D721Med (cell line): ENCODE measurements at regions not wholly inside any gene's neighbourhood (a gene's known extent, or its start where the extent isn't known, plus 50 kb on each side); places are given as distances from the start of the nearest gene placed in this dataset.

ENCODE experiments used
- DNase-seq: peaks from one replicate; pipeline ENCODE4 v3.0.0; 2011; ENCODE audit warnings: low spot score; ENCODE audit not compliant: insufficient read length
- FAIRE-seq: peaks from 2 replicates; lab custom pipeline; 2011; peaks lifted over from hg19 to GRCh38; lab: Jason Lieb, UNC
- TF ChIP-seq, protein P1 (sequence below): IDR thresholded peaks from 2 replicates; pipeline ENCODE4 v1.5.1; 2012; ENCODE audit warnings: mild to moderate bottlenecking, control low read depth; ENCODE audit not compliant: insufficient read depth; ENCODE audit errors: missing control alignments

- DNase-seq: no peak
- TF ChIP-seq, protein P1, sequence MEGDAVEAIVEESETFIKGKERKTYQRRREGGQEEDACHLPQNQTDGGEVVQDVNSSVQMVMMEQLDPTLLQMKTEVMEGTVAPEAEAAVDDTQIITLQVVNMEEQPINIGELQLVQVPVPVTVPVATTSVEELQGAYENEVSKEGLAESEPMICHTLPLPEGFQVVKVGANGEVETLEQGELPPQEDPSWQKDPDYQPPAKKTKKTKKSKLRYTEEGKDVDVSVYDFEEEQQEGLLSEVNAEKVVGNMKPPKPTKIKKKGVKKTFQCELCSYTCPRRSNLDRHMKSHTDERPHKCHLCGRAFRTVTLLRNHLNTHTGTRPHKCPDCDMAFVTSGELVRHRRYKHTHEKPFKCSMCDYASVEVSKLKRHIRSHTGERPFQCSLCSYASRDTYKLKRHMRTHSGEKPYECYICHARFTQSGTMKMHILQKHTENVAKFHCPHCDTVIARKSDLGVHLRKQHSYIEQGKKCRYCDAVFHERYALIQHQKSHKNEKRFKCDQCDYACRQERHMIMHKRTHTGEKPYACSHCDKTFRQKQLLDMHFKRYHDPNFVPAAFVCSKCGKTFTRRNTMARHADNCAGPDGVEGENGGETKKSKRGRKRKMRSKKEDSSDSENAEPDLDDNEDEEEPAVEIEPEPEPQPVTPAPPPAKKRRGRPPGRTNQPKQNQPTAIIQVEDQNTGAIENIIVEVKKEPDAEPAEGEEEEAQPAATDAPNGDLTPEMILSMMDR: no peak
- no peak for FAIRE-seq
Observed at GRCh38 chr3:21256932-21257331, 494.1 kb downstream of the ZNF385D start.

- DNase-seq (no peak), FAIRE-seq (no peak)
Observed at GRCh38 chr3:21238661-21239060, 512.3 kb downstream of the ZNF385D start.

DNA sequence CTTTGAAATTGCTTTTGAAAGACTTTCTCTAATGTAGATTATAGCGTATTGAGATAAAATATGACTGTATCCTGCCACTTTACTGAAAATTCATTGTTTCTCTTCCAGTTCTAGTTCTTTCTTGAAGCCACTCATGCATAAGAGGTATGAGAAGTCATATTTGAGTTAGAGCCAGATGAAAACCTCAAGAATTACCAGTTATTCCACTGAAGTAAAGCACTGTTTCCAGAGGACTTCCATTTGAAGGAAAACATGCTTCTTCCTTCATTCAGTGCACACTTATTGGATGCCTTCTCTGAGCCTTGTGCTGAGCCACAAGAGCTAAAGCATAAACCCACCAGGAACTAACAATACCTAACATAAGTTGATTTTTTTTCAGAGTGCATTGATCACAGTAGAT, 513.4 kb downstream of the ZNF385D start:
- no peak for FAIRE-seq
- TF ChIP-seq, protein P1: no peak
- no peak for DNase-seq

More at GRCh38 chr3:21238661-21239060, 512.3 kb downstream of the ZNF385D start:
- TF ChIP-seq, protein P1: no peak

GRCh38 chr3:21235491-21235890, 515.5 kb downstream of the ZNF385D start:
- DNase-seq: no peak
- TF ChIP-seq, protein P1: no peak
- no peak for FAIRE-seq

GRCh38 chr3:21234933-21235332, 516.1 kb downstream of the ZNF385D start:
- DNase-seq (no peak), FAIRE-seq (no peak)
- TF ChIP-seq, protein P1: no peak

DNA sequence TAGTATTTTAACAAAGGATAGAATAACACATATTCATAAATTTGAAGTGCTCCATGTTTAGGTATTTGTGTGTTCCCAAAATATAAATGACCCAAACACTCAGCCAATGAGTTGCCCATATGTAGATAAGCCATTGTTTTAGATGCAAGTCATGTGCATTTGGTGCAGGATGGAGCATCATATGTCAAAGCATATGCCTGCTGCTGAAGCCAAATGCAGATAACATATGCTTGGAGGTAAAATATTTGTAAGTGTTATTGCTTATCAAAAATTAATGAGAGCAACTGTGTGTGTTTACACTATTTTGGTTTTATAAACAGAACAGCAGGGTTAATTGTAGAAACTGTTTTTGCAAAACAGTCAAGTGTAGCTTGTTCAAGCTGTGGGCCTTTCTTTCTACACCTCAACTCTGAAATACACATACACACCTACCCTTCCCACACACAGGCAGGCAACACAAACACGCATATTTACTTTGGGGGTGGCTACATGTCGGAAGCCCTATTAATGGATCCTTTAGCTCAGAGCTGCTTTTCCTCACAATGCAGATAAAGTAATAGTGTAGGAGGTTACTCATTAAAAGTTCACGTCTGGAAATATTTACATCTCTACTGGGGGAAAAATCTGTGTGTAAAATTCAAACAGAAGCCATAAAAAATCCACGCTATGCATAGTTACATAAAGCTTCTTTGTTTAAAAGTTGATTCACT, 521.4 kb downstream of the ZNF385D start:
- FAIRE-seq (no peak), DNase-seq (no peak)
- TF ChIP-seq, protein P1: no peak

DNA sequence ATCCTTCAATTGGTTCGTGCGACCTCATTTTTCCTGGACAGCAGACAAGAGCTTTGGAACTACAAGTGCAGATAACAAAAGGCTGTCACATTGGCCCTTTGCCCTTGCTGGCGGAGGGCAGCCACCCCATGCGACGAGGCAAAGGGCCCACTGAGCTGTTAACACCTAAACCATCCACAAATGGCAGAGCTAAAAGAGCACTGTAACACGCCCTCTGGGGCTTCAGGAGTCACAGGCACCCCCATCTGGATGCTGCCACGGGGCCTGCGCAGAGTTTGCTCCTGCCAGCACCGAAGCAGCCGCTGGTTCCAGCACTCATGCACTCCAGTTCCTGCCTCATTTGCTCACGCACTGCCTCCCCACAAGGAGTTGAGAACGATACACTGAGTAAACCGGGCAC, 524.9 kb downstream of the ZNF385D start:
- DNase-seq (no peak), FAIRE-seq (no peak)
- TF ChIP-seq, protein P1: no peak
